ENCODE measurements at regions not wholly inside any gene's neighbourhood (a gene's known extent, or its start where the extent isn't known, plus 50 kb on each side); places are given as distances from the start of the nearest gene placed in this dataset.
"Not testable (repeated sequence)": the region's sequence is repeated elsewhere in the genome, so short reads cannot be mapped to it uniquely, and the experiment has no call there.

- DNase-seq (ENCODE audit: low read depth) = no peak
Measured at GRCh38 chr11:44452827-44453572, 112.5 kb upstream of the CD82 start.

- DNase-seq (ENCODE audit: low read depth) = no peak
Measured at GRCh38 chr11:44453871-44454270, 111.6 kb upstream of the CD82 start.

- DNase-seq (ENCODE audit: low read depth) = no peak
Measured at GRCh38 chr11:44454666-44455065, 110.8 kb upstream of the CD82 start.

- no peak for DNase-seq (ENCODE audit: low read depth)
Measured at GRCh38 chr11:44456544-44457300, 108.7 kb upstream of the CD82 start.

- DNase-seq (ENCODE audit: low read depth) = no peak
Measured at GRCh38 chr11:44457862-44458261, 107.6 kb upstream of the CD82 start.

- DNase-seq (ENCODE audit: low read depth) = no peak
Measured at GRCh38 chr11:44463751-44464150, 101.7 kb upstream of the CD82 start.

GRCh38 chr11:44464741-44465140 is 100.7 kb upstream of the CD82 start:
- DNase-seq (ENCODE audit: low read depth) = no peak

- no peak for DNase-seq (ENCODE audit: low read depth)
Measured at GRCh38 chr11:44466531-44467205, 98.8 kb upstream of the CD82 start.

- no peak for DNase-seq (ENCODE audit: low read depth)
Measured at GRCh38 chr11:44467413-44467812, 98.0 kb upstream of the CD82 start.

- DNase-seq (ENCODE audit: low read depth) = no peak
Measured at GRCh38 chr11:44467931-44468330, 97.5 kb upstream of the CD82 start.

- no peak for DNase-seq (ENCODE audit: low read depth)
Measured at GRCh38 chr11:44468345-44468988, 97.0 kb upstream of the CD82 start.

GRCh38 chr11:44469412-44469811 is 96.1 kb upstream of the CD82 start:
- no peak for DNase-seq (ENCODE audit: low read depth)

- no peak for DNase-seq (ENCODE audit: low read depth)
Measured at GRCh38 chr11:44470854-44471253, 94.6 kb upstream of the CD82 start.

- DNase-seq (ENCODE audit: low read depth) = no peak
Measured at GRCh38 chr11:44471603-44472002, 93.9 kb upstream of the CD82 start.

GRCh38 chr11:44472916-44473315 is 92.5 kb upstream of the CD82 start:
- DNase-seq (ENCODE audit: low read depth) = no peak

- DNase-seq (ENCODE audit: low read depth) = no peak
Measured at GRCh38 chr11:44474702-44475101, 90.8 kb upstream of the CD82 start.

- no peak for DNase-seq (ENCODE audit: low read depth)
Measured at GRCh38 chr11:44475114-44475686, 90.3 kb upstream of the CD82 start.

- not testable (repeated sequence) for DNase-seq (ENCODE audit: low read depth)
Measured at GRCh38 chr11:44482338-44482737, 83.1 kb upstream of the CD82 start.

GRCh38 chr11:44483919-44484610 is 81.4 kb upstream of the CD82 start:
- peak; percentile 11 for DNase-seq (ENCODE audit: low read depth)

GRCh38 chr11:44488165-44488965 is 77.1 kb upstream of the CD82 start:
- no peak for DNase-seq (ENCODE audit: low read depth)

- DNase-seq (ENCODE audit: low read depth) = no peak
Measured at GRCh38 chr11:44493383-44493782, 72.1 kb upstream of the CD82 start.
